Liver (tissue), 3 donors: ENCODE measurements at regions not wholly inside any gene's neighbourhood (a gene's known extent, or its start where the extent isn't known, plus 50 kb on each side); places are given as distances from the start of the nearest gene placed in this dataset.

Source experiments
- CTCF ChIP-seq: fragments of 150-350 bp; IDR thresholded peaks from 2 replicates; pipeline ENCODE4 v1.5.1; 2017; ENCODE audit warnings: improper control_type of control experiment, low read depth, low read length; ENCODE audit not compliant: missing input control
- RAD21 ChIP-seq, 2 donors: IDR thresholded peaks; 2 replicates each; pipeline ENCODE4 v1.6.1; 2016; ENCODE audit warnings: antibody characterized with exemption in 2 of 2, mild to moderate bottlenecking in 2 of 2
- SP1 ChIP-seq: IDR thresholded peaks from 2 replicates; pipeline ENCODE4 v1.6.1; 2018; ENCODE audit warnings: antibody characterized with exemption, mild to moderate bottlenecking
- YY1 ChIP-seq: IDR thresholded peaks from 2 replicates; pipeline ENCODE4 v1.6.1; 2016; ENCODE audit warnings: antibody characterized with exemption, mild to moderate bottlenecking
- donor health status: healthy.
- donor health status: healthy.

GRCh38 chr10:63003816-63004453 lies 129.2 kb upstream of the NRBF2 start:
- TF ChIP-seq RAD21 (IDR thresholded peaks at IDR 0.05) (peak; percentile 53 to 66), CTCF (peak; percentile 39), YY1 (no peak), SP1 (no peak)
